ENCODE measurements at regions not wholly inside any gene's neighbourhood (a gene's known extent, or its start where the extent isn't known, plus 50 kb on each side); places are given as distances from the start of the nearest gene placed in this dataset.
"Not testable (repeated sequence)": the region's sequence is repeated elsewhere in the genome, so short reads cannot be mapped to it uniquely, and the experiment has no call there.

GRCh38 chr2:180591947-180592346 lies 388.5 kb upstream of the UBE2E3 start:
- no peak for DNase-seq

GRCh38 chr2:180591093-180591781 lies 389.2 kb upstream of the UBE2E3 start:
- not testable (repeated sequence) for DNase-seq

- no peak for DNase-seq
These were observed 396.8 kb upstream of the UBE2E3 start for GRCh38 chr2:180583441-180584140.

- no peak for DNase-seq
These were observed 401.0 kb upstream of the UBE2E3 start for GRCh38 chr2:180579388-180579787.

- DNase-seq = no peak
These were observed 402.0 kb upstream of the UBE2E3 start for GRCh38 chr2:180578441-180578840.

- no peak for DNase-seq
These were observed 402.8 kb upstream of the UBE2E3 start for GRCh38 chr2:180577567-180577966.

- DNase-seq = no peak
These were observed 406.5 kb upstream of the UBE2E3 start for GRCh38 chr2:180573951-180574350.

GRCh38 chr2:180572346-180572745 lies 408.1 kb upstream of the UBE2E3 start:
- no peak for DNase-seq

GRCh38 chr2:180571559-180571958 lies 408.8 kb upstream of the UBE2E3 start:
- DNase-seq = no peak

GRCh38 chr2:180570864-180571263 lies 409.5 kb upstream of the UBE2E3 start:
- no peak for DNase-seq

- no peak for DNase-seq
These were observed 416.4 kb upstream of the UBE2E3 start for GRCh38 chr2:180564051-180564450.

GRCh38 chr2:180562378-180562777 lies 418.0 kb upstream of the UBE2E3 start:
- DNase-seq = no peak

- no peak for DNase-seq
These were observed 420.6 kb upstream of the UBE2E3 start for GRCh38 chr2:180559771-180560170.

- DNase-seq = no peak
These were observed 421.4 kb upstream of the UBE2E3 start for GRCh38 chr2:180559038-180559437.

- DNase-seq = no peak
These were observed 424.9 kb upstream of the UBE2E3 start for GRCh38 chr2:180555391-180555965.

- no peak for DNase-seq
These were observed 426.1 kb upstream of the UBE2E3 start for GRCh38 chr2:180554330-180554729.

- DNase-seq = no peak
These were observed 427.2 kb upstream of the UBE2E3 start for GRCh38 chr2:180553094-180553715.

- DNase-seq = no peak
These were observed 437.9 kb upstream of the UBE2E3 start for GRCh38 chr2:180542511-180542910.

GRCh38 chr2:180540761-180541160 lies 439.6 kb upstream of the UBE2E3 start:
- DNase-seq = no peak

GRCh38 chr2:180539541-180539940 lies 440.9 kb upstream of the UBE2E3 start:
- DNase-seq = no peak

GRCh38 chr2:180535289-180535688 lies 445.1 kb upstream of the UBE2E3 start:
- DNase-seq = no peak

- not testable (repeated sequence) for DNase-seq
These were observed 448.6 kb upstream of the UBE2E3 start for GRCh38 chr2:180531787-180532186.

- DNase-seq = no peak
These were observed 455.9 kb upstream of the UBE2E3 start for GRCh38 chr2:180524499-180524898.
